ENCODE measurements at regions not wholly inside any gene's neighbourhood (a gene's known extent, or its start where the extent isn't known, plus 50 kb on each side); places are given as distances from the start of the nearest gene placed in this dataset.

DNA sequence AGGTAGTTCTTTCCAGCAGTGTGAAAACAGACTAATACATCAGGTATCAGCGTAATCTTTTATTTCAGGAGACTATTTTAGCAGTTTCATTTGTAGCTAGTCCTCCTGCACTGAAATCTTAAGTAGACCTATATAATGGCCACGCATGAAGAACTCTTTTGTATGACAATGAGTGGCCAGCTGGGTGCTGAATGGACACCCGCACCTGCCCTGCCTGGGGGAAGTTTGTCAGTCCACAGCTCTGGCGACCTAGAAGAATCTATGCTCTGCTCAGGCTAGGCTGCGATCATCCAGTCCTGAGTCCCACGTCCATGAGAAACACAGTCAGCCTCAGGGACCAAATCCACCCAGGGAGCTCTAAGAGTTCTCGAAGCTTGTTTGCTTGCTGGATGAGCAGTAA, 709.2 kb upstream of the ID2 start:
- no peak overlapping the region for H3K4me3 ChIP-seq (ENCODE audit: low read length)
- TF ChIP-seq CTCF (conservative IDR thresholded peaks at IDR 0.05; ENCODE audit: low read depth, low read length), result no peak
- DNase-seq (ENCODE audit: low read depth), result no peak

DNA sequence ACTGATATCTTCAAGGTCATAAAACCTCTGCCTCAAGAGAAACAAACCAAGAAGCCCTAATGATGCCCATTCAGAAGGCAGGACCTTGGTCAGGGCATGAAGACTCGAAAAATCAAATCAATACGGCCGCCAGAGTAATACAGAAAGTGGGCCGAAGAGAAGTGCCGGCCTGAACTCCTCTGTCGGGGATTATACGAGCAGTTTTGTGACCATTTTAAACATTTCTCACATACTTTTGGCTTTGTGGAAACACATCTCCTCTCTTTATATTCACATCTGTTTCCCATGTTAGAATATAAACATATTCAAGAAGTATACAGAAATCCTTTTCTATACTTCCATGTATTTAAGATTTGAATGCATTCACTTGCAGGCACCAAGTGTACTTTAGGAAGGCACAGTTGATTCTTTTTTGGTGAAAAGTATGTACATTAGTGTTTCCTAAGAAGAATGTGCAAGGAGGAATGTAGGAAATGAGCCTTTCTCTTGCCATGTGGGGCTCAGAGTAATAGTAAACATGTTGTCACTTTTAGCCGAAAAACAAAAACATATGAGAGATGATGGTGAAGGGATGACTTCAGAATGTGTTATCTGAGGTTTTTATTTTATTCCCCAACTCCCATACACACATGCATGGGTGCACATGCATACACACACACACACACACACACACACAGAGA, 707.9 kb upstream of the ID2 start:
- no peak overlapping the region for H3K4me3 ChIP-seq (ENCODE audit: low read length)

GRCh38 chr2:7974936-7975335, 706.9 kb upstream of the ID2 start:
- TF ChIP-seq CTCF (conservative IDR thresholded peaks at IDR 0.05; ENCODE audit: low read depth, low read length), result no peak
- no peak for DNase-seq (ENCODE audit: low read depth)
- H3K4me3 ChIP-seq (ENCODE audit: low read length), result no peak overlapping the region

More for the DNA sequence above, 707.9 kb upstream of the ID2 start:
- DNase-seq (ENCODE audit: low read depth), result no peak
- TF ChIP-seq CTCF (conservative IDR thresholded peaks at IDR 0.05; ENCODE audit: low read depth, low read length), result no peak

GRCh38 chr2:7976206-7976605, 705.6 kb upstream of the ID2 start:
- DNase-seq (ENCODE audit: low read depth), result no peak
- no peak overlapping the region for H3K4me3 ChIP-seq (ENCODE audit: low read length)
- TF ChIP-seq CTCF (conservative IDR thresholded peaks at IDR 0.05; ENCODE audit: low read depth, low read length), result no peak

DNA sequence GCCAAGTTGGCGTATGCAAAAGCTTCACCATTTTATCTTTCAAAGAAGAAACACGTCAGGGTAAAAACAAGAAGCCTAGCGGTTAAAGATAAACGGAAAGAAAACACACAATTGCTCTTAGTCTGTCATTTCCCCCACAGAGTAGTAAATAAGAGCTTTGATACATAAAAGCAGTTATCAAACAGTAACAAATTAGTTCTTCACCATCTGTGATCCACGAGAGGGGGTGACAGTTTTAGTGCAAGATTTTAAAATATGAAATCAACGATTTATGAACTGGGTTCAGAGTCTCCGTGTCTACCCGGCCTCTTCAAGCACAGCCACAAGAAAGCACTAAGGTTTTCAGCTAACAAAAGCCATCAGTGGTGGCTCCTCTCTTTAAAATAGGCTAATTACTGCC, 703.9 kb upstream of the ID2 start:
- no peak for DNase-seq (ENCODE audit: low read depth)
- TF ChIP-seq CTCF (conservative IDR thresholded peaks at IDR 0.05; ENCODE audit: low read depth, low read length), result no peak

DNA sequence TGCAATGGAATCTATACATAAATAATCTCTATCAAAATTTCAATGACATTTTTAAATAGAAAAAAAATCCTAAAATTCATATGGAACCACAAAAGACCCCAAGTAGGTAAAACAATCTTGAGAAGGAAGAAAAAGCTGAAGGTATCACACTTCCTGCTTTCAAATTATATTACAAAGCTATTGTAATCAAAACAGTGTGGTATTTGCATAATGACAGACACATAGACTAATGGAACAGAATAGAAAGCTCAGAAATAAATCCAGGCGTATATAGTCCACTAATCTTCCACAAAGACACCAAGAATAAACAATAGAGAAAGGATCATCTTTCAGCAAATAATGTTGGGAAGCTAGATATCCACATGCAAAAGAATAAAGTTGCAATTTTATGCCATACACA, 699.8 kb upstream of the ID2 start:
- no peak overlapping the region for H3K4me3 ChIP-seq (ENCODE audit: low read length)
- TF ChIP-seq CTCF (conservative IDR thresholded peaks at IDR 0.05; ENCODE audit: low read depth, low read length), result no peak

More for the DNA sequence above, 703.9 kb upstream of the ID2 start:
- H3K4me3 ChIP-seq (ENCODE audit: low read length), result no peak overlapping the region

GRCh38 chr2:7983451-7983850, 698.4 kb upstream of the ID2 start:
- no peak for DNase-seq (ENCODE audit: low read depth)
- no peak overlapping the region for H3K4me3 ChIP-seq (ENCODE audit: low read length)
- no peak for TF ChIP-seq CTCF (conservative IDR thresholded peaks at IDR 0.05; ENCODE audit: low read depth, low read length)

More for the DNA sequence above, 699.8 kb upstream of the ID2 start:
- DNase-seq (ENCODE audit: low read depth), result no peak

Measured in retinal pigment epithelial cell (primary cell).